Upper lobe of left lung (tissue), 6 donors: ENCODE measurements at regions not wholly inside any gene's neighbourhood (a gene's known extent, or its start where the extent isn't known, plus 50 kb on each side); places are given as distances from the start of the nearest gene placed in this dataset.
"Not testable (repeated sequence)": the region's sequence is repeated elsewhere in the genome, so short reads cannot be mapped to it uniquely, and the experiment has no call there.

ENCODE experiments used
- ATAC-seq, 2 donors: fragments of 200-7000 bp; cut with Tn5 transposase; one replicate each; pipeline ENCODE4 v1.9.1; 2022; ENCODE audit warnings: mild to moderate bottlenecking in 2 of 2, moderate library complexity in 2 of 2; ENCODE audit not compliant: low FRiP score in 2 of 2
- DNase-seq, 2 donors: peaks; one replicate each; pipeline ENCODE4 v3.0.0-alpha.2; 2019 to 2020
- H3K27ac ChIP-seq, 4 donors: fragments of 200-600 bp; sonication (generic); one replicate each; pipeline ENCODE4 v1.5.1; 2016 to 2019
- H3K27me3 ChIP-seq, 4 donors: fragments of 200-600 bp; sonication (generic); one replicate each; pipeline ENCODE4 v1.5.1; 2017 to 2019
- H3K36me3 ChIP-seq, 4 donors: fragments of 200-600 bp; sonication (generic); one replicate each; pipeline ENCODE4 v1.5.1; 2016 to 2019
- H3K4me1 ChIP-seq, 4 donors: fragments of 200-600 bp; sonication (generic); one replicate each; pipeline ENCODE4 v1.5.1; 2018 to 2019
- H3K4me3 ChIP-seq, 4 donors: fragments of 200-600 bp; sonication (generic); one replicate each; pipeline ENCODE4 v1.5.1; 2017 to 2019; ENCODE audit warnings: mild to moderate bottlenecking in 2 of 4, moderate library complexity in 1 of 4
- H3K9me3 ChIP-seq, 4 donors: fragments of 200-600 bp; sonication (generic); one replicate each; pipeline ENCODE4 v1.5.1; 2018 to 2019
- POLR2AphosphoS5 ChIP-seq, 2 donors: sonication (generic); formaldehyde crosslinking; IDR thresholded peaks; one replicate each; pipeline ENCODE4 v1.5.1; 2017; ENCODE audit warnings: antibody characterized with exemption in 2 of 2
- WGBS, 2 donors: methylation state at CpG; one replicate each; pipeline ENCODE4 v1.1.5; 2017 to 2018; 5-methylcytosine and 5-hydroxymethylcytosine counted together
- donor health status: DM: no; HTN: no; CAD: no; lungs with moderate emphysema.
- donor health status: DM: no; HTN: yes; CAD: no; lungs with severe emphysema.

GRCh38 chr16:88243921-88244320 is 138.8 kb upstream of the ZNF469 start:
- DNase-seq, H3K27me3 ChIP-seq, H3K4me1 ChIP-seq, H3K27ac ChIP-seq, H3K4me3 ChIP-seq, H3K9me3 ChIP-seq, H3K36me3 ChIP-seq, ATAC-seq: not testable (repeated sequence)
- 96 to 100% methylated on average over 3 of the region's 3 CpGs for WGBS, 2 donors

- WGBS, 2 donors, result 71 to 76% methylated on average over 4 to 17 of the region's 19 CpGs
- not testable (repeated sequence) for H3K27me3 ChIP-seq, H3K36me3 ChIP-seq, H3K9me3 ChIP-seq, H3K4me1 ChIP-seq, H3K4me3 ChIP-seq
- peak in 1 of 2 donors; percentile 33 for TF ChIP-seq POLR2AphosphoS5 (IDR thresholded peaks at IDR 0.05)
- peak in 1 of 2 donors; percentile 24 for DNase-seq
- peak overlapping the region in 3 of 4 donors; percentile 10 to 36 (median 23) for H3K27ac ChIP-seq
- ATAC-seq, result peak; percentile 69 to 89
Measured at GRCh38 chr16:88245241-88246081, 137.3 kb upstream of the ZNF469 start.

GRCh38 chr16:88246955-88247582 is 135.7 kb upstream of the ZNF469 start:
- not testable (repeated sequence) for DNase-seq
- 88 to 91% methylated on average over 4 of the region's 4 CpGs for whole genome bisulfite sequencing, 2 donors

GRCh38 chr16:88247583-88247966 is 135.2 kb upstream of the ZNF469 start:
- WGBS, 2 donors, result 71 to 74% methylated on average over 5 of the region's 5 CpGs
- DNase-seq, H3K4me3 ChIP-seq: not testable (repeated sequence)

More at GRCh38 chr16:88246955-88247582, 135.7 kb upstream of the ZNF469 start:
- ATAC-seq, H3K27me3 ChIP-seq, H3K9me3 ChIP-seq, H3K4me1 ChIP-seq, H3K4me3 ChIP-seq, H3K27ac ChIP-seq, H3K36me3 ChIP-seq: not testable (repeated sequence)

GRCh38 chr16:88248761-88249160 is 134.0 kb upstream of the ZNF469 start:
- H3K4me1 ChIP-seq, H3K27ac ChIP-seq, ATAC-seq, H3K9me3 ChIP-seq, DNase-seq, H3K36me3 ChIP-seq, H3K27me3 ChIP-seq, H3K4me3 ChIP-seq: not testable (repeated sequence)
- WGBS, 2 donors, result 82 to 90% methylated on average over 9 of the region's 9 CpGs

More at GRCh38 chr16:88247583-88247966, 135.2 kb upstream of the ZNF469 start:
- H3K9me3 ChIP-seq, H3K27me3 ChIP-seq, H3K4me1 ChIP-seq, H3K36me3 ChIP-seq, H3K27ac ChIP-seq, ATAC-seq: not testable (repeated sequence)

- not testable (repeated sequence) for H3K27me3 ChIP-seq, H3K9me3 ChIP-seq, H3K36me3 ChIP-seq, H3K27ac ChIP-seq, H3K4me1 ChIP-seq, H3K4me3 ChIP-seq, DNase-seq, ATAC-seq
- WGBS, 2 donors, result 89 to 90% methylated on average over 5 of the region's 5 CpGs
Measured at GRCh38 chr16:88250381-88250780, 132.4 kb upstream of the ZNF469 start.

- not testable (repeated sequence) for ATAC-seq, H3K9me3 ChIP-seq, H3K27me3 ChIP-seq, DNase-seq, H3K36me3 ChIP-seq, H3K4me3 ChIP-seq, H3K4me1 ChIP-seq, H3K27ac ChIP-seq
- 18 to 42% methylated on average over 3 to 4 of the region's 7 CpGs for WGBS, 2 donors
Measured at GRCh38 chr16:88252057-88252794, 130.5 kb upstream of the ZNF469 start.

- not testable (repeated sequence) for ATAC-seq, H3K36me3 ChIP-seq
Measured at GRCh38 chr16:88258141-88258540, 124.6 kb upstream of the ZNF469 start.

GRCh38 chr16:88258764-88259525 is 123.8 kb upstream of the ZNF469 start:
- not testable (repeated sequence) for ATAC-seq, H3K4me3 ChIP-seq, H3K27ac ChIP-seq, H3K36me3 ChIP-seq, H3K9me3 ChIP-seq, DNase-seq, H3K4me1 ChIP-seq, H3K27me3 ChIP-seq
- WGBS, 2 donors, result 17 to 40% methylated on average over 18 to 30 of the region's 32 CpGs

More at GRCh38 chr16:88258141-88258540, 124.6 kb upstream of the ZNF469 start:
- H3K4me1 ChIP-seq, H3K27ac ChIP-seq, H3K4me3 ChIP-seq, H3K9me3 ChIP-seq, DNase-seq, H3K27me3 ChIP-seq: not testable (repeated sequence)
- WGBS, 2 donors, result 83 to 93% methylated on average over 2 of the region's 2 CpGs

- 66 to 70% methylated on average over 8 to 10 of the region's 10 CpGs for WGBS, 2 donors
- H3K27ac ChIP-seq, H3K27me3 ChIP-seq, H3K4me3 ChIP-seq, ATAC-seq, H3K4me1 ChIP-seq, H3K9me3 ChIP-seq, H3K36me3 ChIP-seq, DNase-seq: not testable (repeated sequence)
Measured at GRCh38 chr16:88259538-88259937, 123.2 kb upstream of the ZNF469 start.

- H3K27ac ChIP-seq, H3K4me1 ChIP-seq, DNase-seq, H3K36me3 ChIP-seq, H3K9me3 ChIP-seq, ATAC-seq, H3K27me3 ChIP-seq, H3K4me3 ChIP-seq: not testable (repeated sequence)
- WGBS, 2 donors, result 94 to 95% methylated on average over 17 of the region's 17 CpGs
Measured at GRCh38 chr16:88260146-88260545, 122.6 kb upstream of the ZNF469 start.
